ENCODE measurements at regions not wholly inside any gene's neighbourhood (a gene's known extent, or its start where the extent isn't known, plus 50 kb on each side); places are given as distances from the start of the nearest gene placed in this dataset.

DNA sequence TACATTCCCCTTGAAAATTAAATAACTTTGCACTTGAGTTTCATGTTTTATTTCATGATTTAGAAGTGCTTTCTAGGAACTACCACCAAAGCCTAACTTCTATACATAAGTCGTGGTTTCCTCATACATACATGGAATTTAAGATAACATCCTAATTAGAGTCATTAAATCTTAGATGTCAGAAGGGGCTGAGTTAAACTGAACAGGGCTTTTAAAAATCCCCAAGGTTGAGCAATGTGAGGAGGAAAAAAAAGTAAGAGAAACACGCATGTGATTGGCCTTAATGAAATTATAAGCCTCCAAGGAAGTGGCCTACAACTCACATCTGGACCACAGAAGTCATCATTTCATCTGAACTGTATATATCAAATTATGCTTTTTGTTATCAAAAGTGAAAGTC, 303.1 kb upstream of the SEMA6D start:
- no peak overlapping the region for H3K9ac ChIP-seq (replicated peaks in 1 of 4; ENCODE audit: extremely low read depth in 1 of 4, low read depth in 3 of 4, low read length in 3 of 4)
- no peaks in the 10 kb centered on the region for H3K36me3 ChIP-seq (ENCODE audit: control insufficient read depth in 2 of 4, insufficient read depth in 4 of 4, low read length in 3 of 4)
- no peaks in the 10 kb centered on the region for H3K79me2 ChIP-seq (ENCODE audit: control insufficient read depth in 1 of 2, insufficient read depth in 2 of 2, low read length in 2 of 2)
- ChIA-PET POLR2A (ENCODE audit: partially characterized antibody) (no interaction called here), CTCF (ENCODE audit: partially characterized antibody) (interaction anchor here (0.9 kb wide), 1 partner anchor 296 kb away, joined by 3 read pairs; no protein-coding TSS in a partner anchor)
- no peak overlapping the region for H2BK5ac ChIP-seq (ENCODE audit: low read depth, low read length)
- H3K56ac ChIP-seq (replicated peaks; ENCODE audit: insufficient read length, low read depth, low read length), result no peak overlapping the region
- H4K20me1 ChIP-seq (replicated peaks in 1 of 2; ENCODE audit: control insufficient read depth in 1 of 2, insufficient read depth in 2 of 2, low read length in 2 of 2), result no peaks in the 10 kb centered on the region
- no peak overlapping the region for H2BK120ac ChIP-seq (replicated peaks; ENCODE audit: low read depth, low read length)
- no peak overlapping the region for H3K4me3 ChIP-seq (ENCODE audit: extremely low read depth in 1 of 4, insufficient read depth in 2 of 4, low read depth in 3 of 4, low read length in 4 of 4)
- H2BK20ac ChIP-seq (ENCODE audit: low read length), result no peak overlapping the region
- H3K4me1 ChIP-seq (replicated peaks in 1 of 4; ENCODE audit: control insufficient read depth in 3 of 4, insufficient read depth in 4 of 4, low read length in 3 of 4), result no peaks in the 10 kb centered on the region
- DNase-seq (ENCODE audit: low read depth in 1 of 2, low spot score in 2 of 2), result no peak
- H2BK12ac ChIP-seq (ENCODE audit: low read depth, low read length), result no peak overlapping the region
- H3K79me1 ChIP-seq (ENCODE audit: low read depth, low read length), result no peaks in the 10 kb centered on the region
- no peak for FAIRE-seq
- H3K4ac ChIP-seq (replicated peaks; ENCODE audit: insufficient read length, low read depth, low read length), result no peak overlapping the region
- H3K23ac ChIP-seq (ENCODE audit: insufficient read length), result no peak overlapping the region
- H2AK5ac ChIP-seq (ENCODE audit: low read depth, low read length), result no peak overlapping the region
- H3K18ac ChIP-seq (ENCODE audit: extremely low read depth, low read length), result no peak overlapping the region
- no peaks in the 10 kb centered on the region; the same call in 1 of the 2 replicates for H3K23me2 ChIP-seq (ENCODE audit: low read depth, low read length)
- no peak overlapping the region for H2AFZ ChIP-seq (ENCODE audit: low read length)
- no peak overlapping the region for H4K8ac ChIP-seq (ENCODE audit: extremely low read depth, insufficient read depth, low read length)
- H2BK15ac ChIP-seq (ENCODE audit: low read length), result no peak overlapping the region
- no peak overlapping the region for H3K27ac ChIP-seq (ENCODE audit: low read depth, low read length)
- no peak overlapping the region for H3K14ac ChIP-seq (ENCODE audit: insufficient read length)
- H4K5ac ChIP-seq (ENCODE audit: insufficient read length, low read depth, low read length), result no peak overlapping the region
- H3K4me2 ChIP-seq (ENCODE audit: insufficient read depth in 1 of 2, low read depth in 2 of 2, low read length in 2 of 2), result no peak overlapping the region
- 93% methylated on average over 2 of the region's 2 CpGs; no CpG with 5 or more reads in 1 of the 2 experiments for WGBS, 2 experiments (ENCODE audit: extremely low coverage in 1 of 2, insufficient coverage in 1 of 2, insufficient read length in 1 of 2, insufficient replicate concordance in 2 of 2, low coverage in 1 of 2, low lambda C conversion rate in 2 of 2, missing lambda C conversion rate in 1 of 2)
- no peak overlapping the region for H4K91ac ChIP-seq (replicated peaks; ENCODE audit: insufficient read length, low read length)
- no peaks in the 10 kb centered on the region for H3K27me3 ChIP-seq (replicated peaks in 1 of 4; ENCODE audit: control insufficient read depth in 3 of 4, extremely low read depth in 1 of 4, insufficient read depth in 3 of 4, low read length in 3 of 4)
- H3K9me3 ChIP-seq (ENCODE audit: insufficient read depth in 2 of 2, low read depth in 1 of 2, low read length in 1 of 2), result no peaks in the 10 kb centered on the region
- no peak for TF ChIP-seq BACH1 (IDR thresholded peaks at IDR 0.05; ENCODE audit: low read length)
- TF ChIP-seq TCF12 (IDR thresholded peaks at IDR 0.05; ENCODE audit: low read depth, low read length), result no peak
- no peak for TF ChIP-seq HDAC2 (IDR thresholded peaks at IDR 0.05; ENCODE audit: borderline replicate concordance in 1 of 2, low read depth in 2 of 2, low read length in 2 of 2)
- no peak for TF ChIP-seq JUND (IDR thresholded peaks at IDR 0.05; ENCODE audit: low read length)
- no peak for TF ChIP-seq SIRT6 (IDR thresholded peaks at IDR 0.05; ENCODE audit: low read length)

Data from H1 (cell line).